ENCODE measurements at regions not wholly inside any gene's neighbourhood (a gene's known extent, or its start where the extent isn't known, plus 50 kb on each side); places are given as distances from the start of the nearest gene placed in this dataset.

DNA sequence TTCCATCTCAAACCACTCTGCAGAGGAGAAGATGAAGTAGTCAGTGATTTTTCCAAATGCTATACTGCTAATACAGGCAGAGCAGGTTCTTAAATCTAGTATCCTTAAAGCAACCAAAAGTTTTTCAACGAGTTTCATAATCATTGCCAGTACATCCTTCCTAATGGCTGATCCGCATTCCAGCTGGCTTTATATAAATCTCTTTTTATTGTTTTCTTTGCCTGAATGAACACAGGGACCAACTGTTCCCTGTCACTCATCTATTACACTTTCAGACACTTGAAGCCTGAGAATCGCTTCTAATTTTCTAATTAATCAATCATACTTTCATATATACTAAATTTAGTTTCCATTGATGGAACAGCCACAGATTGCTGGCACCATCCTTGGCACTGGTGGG is 508.6 kb downstream of the RAB28 start:
- Histone ChIP-seq H3K4ac (ENCODE audit: low read depth, low read length) (no peak overlapping the region), H2BK5ac (ENCODE audit: low read depth, low read length, poor library complexity, severe bottlenecking) (no peak overlapping the region), H4K20me1 (ENCODE audit: insufficient read depth, low read length) (no peaks in the 10 kb centered on the region), H3K4me1 (ENCODE audit: control insufficient read depth, insufficient read depth, low read length) (no peaks in the 10 kb centered on the region), H3K4me2 (ENCODE audit: low read depth, low read length) (no peak overlapping the region), H2AK5ac (ENCODE audit: low read depth, low read length) (no peak overlapping the region), H4K8ac (ENCODE audit: low read depth in 2 of 2, low read length in 2 of 2) (no peak overlapping the region), H2BK15ac (ENCODE audit: low read depth, low read length) (no peak overlapping the region), H3K56ac (ENCODE audit: extremely low read depth, insufficient read depth, low read length) (no peak overlapping the region), H3K14ac (replicated peaks; ENCODE audit: low read depth, low read length) (no peak overlapping the region), H3K36me3 (ENCODE audit: control insufficient read depth, insufficient read depth, low read length) (no peaks in the 10 kb centered on the region), H2BK120ac (ENCODE audit: low read depth, low read length) (no peak overlapping the region), H4K5ac (ENCODE audit: low read depth, low read length) (no peak overlapping the region), H3K27ac (ENCODE audit: insufficient read depth, low read length) (no peak overlapping the region), H3K27me3 (ENCODE audit: control insufficient read depth, insufficient read depth, low read length) (no peaks in the 10 kb centered on the region), H2BK20ac (ENCODE audit: low read depth, low read length) (no peak overlapping the region), H4K91ac (ENCODE audit: insufficient read depth, low read depth, low read length) (no peak overlapping the region), H3K9me3 (ENCODE audit: control insufficient read depth, insufficient read depth, low read length) (peaks cover 14% of the 10 kb centered on the region), H2AK9ac (replicated peaks; ENCODE audit: low read depth, low read length, poor library complexity) (no peak overlapping the region), H3K9me1 (ENCODE audit: insufficient read depth, low read length) (no peaks in the 10 kb centered on the region), H3K4me3 (ENCODE audit: insufficient read depth, low read depth, low read length) (no peak overlapping the region), H3K18ac (ENCODE audit: low read depth, low read length) (no peak overlapping the region), H2AFZ (replicated peaks; ENCODE audit: low read length, poor library complexity) (no peak overlapping the region), H3K79me1 (ENCODE audit: low read depth in 1 of 2, low read length in 2 of 2) (no peaks in the 10 kb centered on the region), H3K9ac (ENCODE audit: low read depth, low read length) (no peak overlapping the region), H3K23ac (ENCODE audit: low read depth, low read length) (no peak overlapping the region)
- WGBS, 2 experiments (ENCODE audit: extremely low coverage in 2 of 2, insufficient read length in 1 of 2), result 40% methylated on average over 1 of the region's 3 CpGs; no CpG with 5 or more reads in 1 of the 2 experiments
- intact Hi-C loops (cut with micrococcal nuclease), result no loop called here
- no TSS peak for BruUV-seq (replicated peaks)
- TF ChIP-seq CHD1 (IDR thresholded peaks at IDR 0.05; ENCODE audit: low read depth, low read length) (no peak), RCOR1 (IDR thresholded peaks at IDR 0.05; ENCODE audit: insufficient replicate concordance, low read length) (no peak), POLR2A (IDR thresholded peaks at IDR 0.05; ENCODE audit: low read depth, low read length) (no peak), MAFK (IDR thresholded peaks at IDR 0.05; ENCODE audit: low read depth, low read length) (no peak), BHLHE40 (IDR thresholded peaks at IDR 0.05; ENCODE audit: low read depth, low read length) (no peak), RAD21 (IDR thresholded peaks at IDR 0.05; ENCODE audit: low read length) (no peak), SMC3 (IDR thresholded peaks at IDR 0.05; ENCODE audit: low read depth, low read length) (no peak)
- CTCF ChIA-PET, result no interaction called here
- no peak for ATAC-seq (ENCODE audit: low read depth)
- no peak for DNase-seq
- in situ Hi-C loops (cut with MboI; ENCODE audit: low sequenced_read_pairs), result no loop called here
- POLR2A ChIA-PET (ENCODE audit: unreplicated experiment), result no interaction called here
- dilution Hi-C loops (cut with HindIII; ENCODE audit: low sequenced_read_pairs, unreplicated experiment), result no loop called here
